M059J (cell line): ENCODE measurements at regions not wholly inside any gene's neighbourhood (a gene's known extent, or its start where the extent isn't known, plus 50 kb on each side); places are given as distances from the start of the nearest gene placed in this dataset.
"Not testable (repeated sequence)": the region's sequence is repeated elsewhere in the genome, so short reads cannot be mapped to it uniquely, and the experiment has no call there.

ENCODE experiments used
- DNase-seq: peaks from one replicate; pipeline ENCODE4 v3.0.0-alpha.2; 2012; ENCODE audit warnings: low read depth

GRCh38 chr5:58202941-58203444 lies 256.9 kb downstream of the PLK2 start:
- no peak for DNase-seq

GRCh38 chr5:58201922-58202648 lies 257.8 kb downstream of the PLK2 start:
- DNase-seq, result peak; percentile 84

GRCh38 chr5:58200451-58200850 lies 259.4 kb downstream of the PLK2 start:
- no peak for DNase-seq

- no peak for DNase-seq
Measured at GRCh38 chr5:58199087-58199486, 260.8 kb downstream of the PLK2 start.

GRCh38 chr5:58198330-58198729 lies 261.6 kb downstream of the PLK2 start:
- no peak for DNase-seq

GRCh38 chr5:58197875-58198274 lies 262.0 kb downstream of the PLK2 start:
- no peak for DNase-seq

- DNase-seq, result peak; percentile 65
Measured at GRCh38 chr5:58191443-58191842, 268.4 kb downstream of the PLK2 start.

GRCh38 chr5:58188262-58188651 lies 271.6 kb downstream of the PLK2 start:
- DNase-seq, result peak; percentile 94

GRCh38 chr5:58187432-58188261 lies 272.2 kb downstream of the PLK2 start:
- DNase-seq, result no peak

GRCh38 chr5:58185801-58186200 lies 274.1 kb downstream of the PLK2 start:
- no peak for DNase-seq

GRCh38 chr5:58185397-58185796 lies 274.5 kb downstream of the PLK2 start:
- no peak for DNase-seq

- peak; percentile 86 for DNase-seq
Measured at GRCh38 chr5:58184910-58185309, 275.0 kb downstream of the PLK2 start.

GRCh38 chr5:58183786-58184085 lies 276.1 kb downstream of the PLK2 start:
- no peak for DNase-seq

GRCh38 chr5:58183078-58183785 lies 276.7 kb downstream of the PLK2 start:
- DNase-seq, result no peak

- DNase-seq, result no peak
Measured at GRCh38 chr5:58182287-58182841, 277.5 kb downstream of the PLK2 start.

- DNase-seq, result no peak
Measured at GRCh38 chr5:58181578-58182286, 278.2 kb downstream of the PLK2 start.

GRCh38 chr5:58172946-58173345 lies 286.9 kb downstream of the PLK2 start:
- no peak for DNase-seq

GRCh38 chr5:58165152-58165551 lies 294.7 kb downstream of the PLK2 start:
- no peak for DNase-seq

GRCh38 chr5:58161889-58162288 lies 298.0 kb downstream of the PLK2 start:
- not testable (repeated sequence) for DNase-seq

- no peak for DNase-seq
Measured at GRCh38 chr5:58156973-58157701, 302.7 kb downstream of the PLK2 start.

- peak; percentile 75 for DNase-seq
Measured at GRCh38 chr5:58156361-58156760, 303.5 kb downstream of the PLK2 start.
